ENCODE measurements at regions not wholly inside any gene's neighbourhood (a gene's known extent, or its start where the extent isn't known, plus 50 kb on each side); places are given as distances from the start of the nearest gene placed in this dataset.

GRCh38 chr2:104125096-104125495 lies 728.8 kb upstream of the POU3F3 start:
- H3K4me3 ChIP-seq (ENCODE audit: low read depth, low read length), result no peak overlapping the region

GRCh38 chr2:104127049-104127770 lies 726.7 kb upstream of the POU3F3 start:
- no peak overlapping the region for H3K4me3 ChIP-seq (ENCODE audit: low read depth, low read length)

DNA sequence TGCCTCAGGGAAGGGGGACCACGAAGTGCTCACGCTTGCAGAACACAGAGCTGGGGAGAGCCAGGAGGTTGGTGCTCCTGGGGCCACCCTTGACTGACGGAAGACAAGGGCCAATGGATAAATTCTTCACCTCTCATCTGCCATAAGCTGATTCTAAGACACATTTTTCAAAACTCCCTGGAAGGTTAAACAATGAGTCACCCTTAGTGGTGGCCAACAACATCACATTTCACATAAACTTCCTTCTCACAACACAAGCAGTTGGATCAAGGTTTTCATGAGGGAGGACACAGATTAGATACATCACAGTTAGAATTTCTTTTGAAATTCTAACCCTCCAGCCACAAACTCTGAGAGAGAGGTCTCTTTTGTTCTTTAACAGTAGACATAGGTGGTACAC lies 713.6 kb upstream of the POU3F3 start:
- H3K4me3 ChIP-seq (ENCODE audit: low read depth, low read length), result no peak overlapping the region

DNA sequence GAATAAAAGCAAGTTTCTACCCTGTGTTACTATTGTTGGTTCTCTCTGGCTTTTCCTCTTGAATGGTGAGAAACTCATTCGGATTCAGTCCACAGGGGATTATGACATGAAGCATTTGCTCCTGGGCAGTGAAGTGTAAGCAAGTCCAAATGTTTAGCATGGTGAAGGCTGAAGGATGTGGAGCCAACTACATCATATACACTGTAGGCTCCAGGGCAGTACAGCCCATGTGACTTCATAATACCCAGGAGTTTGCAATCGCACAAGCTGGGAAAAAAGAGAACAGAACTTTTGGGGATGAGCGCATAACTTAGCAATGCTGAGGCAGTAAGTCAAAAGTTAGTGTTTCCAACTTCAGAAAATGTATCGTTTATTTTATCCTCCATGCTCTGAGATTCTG lies 695.7 kb upstream of the POU3F3 start:
- no peak overlapping the region for H3K4me3 ChIP-seq (ENCODE audit: low read depth, low read length)

GRCh38 chr2:104163611-104164130 lies 690.2 kb upstream of the POU3F3 start:
- H3K4me3 ChIP-seq (ENCODE audit: low read depth, low read length), result no peak overlapping the region

DNA sequence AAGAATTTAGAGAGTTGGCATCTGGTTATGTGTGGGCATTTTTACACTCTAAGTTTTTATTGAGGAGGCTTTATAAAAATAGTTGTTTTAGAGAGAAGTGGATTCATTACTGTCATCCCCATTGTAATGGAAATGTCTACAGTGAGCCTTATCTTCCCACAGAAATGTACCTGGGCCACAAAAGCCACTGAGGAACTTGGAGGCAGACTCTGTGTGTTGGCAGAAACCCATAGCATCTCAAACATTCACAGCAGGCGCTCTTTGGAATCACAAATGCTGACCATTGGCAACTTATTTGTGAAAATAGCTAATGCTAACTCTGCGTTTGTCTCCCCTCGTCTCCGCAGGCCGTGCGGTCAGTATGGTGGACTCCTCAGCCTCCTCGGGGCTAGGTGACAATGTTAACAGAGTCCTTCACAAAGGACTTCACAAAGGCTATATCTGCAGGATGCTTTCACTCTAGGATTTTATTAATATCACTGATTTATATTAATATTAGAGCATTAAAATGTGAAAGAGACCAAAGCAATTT lies 689.1 kb upstream of the POU3F3 start:
- no peak overlapping the region for H3K4me3 ChIP-seq (ENCODE audit: low read depth, low read length)

GRCh38 chr2:104177179-104177578 lies 676.7 kb upstream of the POU3F3 start:
- no peak overlapping the region for H3K4me3 ChIP-seq (ENCODE audit: low read depth, low read length)

DNA sequence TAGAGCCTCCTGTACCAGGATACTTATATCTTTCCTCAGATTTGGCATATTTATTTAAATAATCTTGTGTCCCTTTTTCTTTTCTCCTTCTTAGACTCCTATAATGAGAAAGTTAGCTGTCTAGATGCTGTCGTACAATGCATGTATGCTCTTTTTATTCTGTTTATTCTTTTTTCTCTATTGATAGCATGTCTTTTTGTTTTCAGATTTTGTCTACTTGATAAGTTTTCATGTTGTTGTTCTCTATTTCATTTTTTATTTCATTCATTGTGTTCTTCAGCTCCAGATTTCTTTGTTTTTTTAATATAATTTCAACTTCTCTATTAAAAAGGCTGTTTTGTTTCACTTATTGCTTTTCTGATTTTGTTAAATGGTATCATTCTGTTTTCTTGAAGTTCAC lies 674.3 kb upstream of the POU3F3 start:
- H3K4me3 ChIP-seq (ENCODE audit: low read depth, low read length), result no peak overlapping the region

GRCh38 chr2:104200533-104201168 lies 653.3 kb upstream of the POU3F3 start:
- H3K4me3 ChIP-seq (ENCODE audit: low read depth, low read length), result no peak overlapping the region

GRCh38 chr2:104213758-104214157 lies 640.2 kb upstream of the POU3F3 start:
- H3K4me3 ChIP-seq (ENCODE audit: low read depth, low read length), result no peak overlapping the region

GRCh38 chr2:104215269-104216161 lies 638.4 kb upstream of the POU3F3 start:
- no peak overlapping the region for H3K4me3 ChIP-seq (ENCODE audit: low read depth, low read length)

GRCh38 chr2:104233591-104233990 lies 620.3 kb upstream of the POU3F3 start:
- H3K4me3 ChIP-seq (ENCODE audit: low read depth, low read length), result no peak overlapping the region

GRCh38 chr2:104236491-104236890 lies 617.4 kb upstream of the POU3F3 start:
- H3K4me3 ChIP-seq (ENCODE audit: low read depth, low read length), result no peak overlapping the region

DNA sequence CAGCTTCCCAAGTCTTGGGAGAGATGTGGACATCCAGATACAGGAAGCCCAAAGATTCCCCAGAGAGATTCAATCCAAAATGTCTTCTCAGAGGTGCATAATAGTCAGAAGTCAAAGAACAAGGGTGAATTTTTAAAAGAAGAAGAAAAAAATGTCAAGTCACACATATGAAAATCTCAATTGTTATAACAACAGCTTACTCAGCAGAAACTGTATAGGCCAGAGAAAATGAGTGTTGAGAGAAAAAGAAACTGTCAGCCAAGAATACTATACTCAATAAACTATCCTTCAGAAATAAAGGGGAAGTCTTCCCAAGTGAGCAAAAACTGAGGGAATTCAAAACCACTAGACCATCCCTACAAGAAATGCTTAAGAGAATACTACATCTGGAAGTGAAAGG lies 612.9 kb upstream of the POU3F3 start:
- H3K4me3 ChIP-seq (ENCODE audit: low read depth, low read length), result no peak overlapping the region

DNA sequence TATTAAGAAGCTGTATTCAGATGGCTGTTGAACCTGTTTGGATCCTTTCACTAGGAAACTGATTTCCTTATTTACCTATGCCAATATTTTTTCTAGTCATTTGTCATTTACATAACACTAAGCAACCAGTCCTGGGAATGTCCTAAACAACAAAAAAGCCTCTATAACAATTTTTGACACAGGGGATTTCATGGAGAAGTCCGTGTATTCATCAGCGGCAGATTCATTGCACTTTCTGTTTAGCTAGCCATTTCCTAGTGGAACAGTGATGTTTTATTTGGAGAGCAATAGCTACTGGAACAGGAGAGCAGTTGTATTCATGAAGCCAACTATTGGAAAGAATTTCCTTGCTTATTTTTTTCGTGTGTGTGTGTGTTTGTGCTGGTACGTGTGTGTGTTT lies 604.3 kb upstream of the POU3F3 start:
- no peak overlapping the region for H3K4me3 ChIP-seq (ENCODE audit: low read depth, low read length)

- H3K4me3 ChIP-seq (ENCODE audit: low read depth, low read length), result no peak overlapping the region
Measured at GRCh38 chr2:104250635-104251034, 603.3 kb upstream of the POU3F3 start.

- no peak overlapping the region for H3K4me3 ChIP-seq (ENCODE audit: low read depth, low read length)
Measured at GRCh38 chr2:104254017-104254416, 599.9 kb upstream of the POU3F3 start.

- no peak overlapping the region for H3K4me3 ChIP-seq (ENCODE audit: low read depth, low read length)
Measured at GRCh38 chr2:104262714-104263113, 591.2 kb upstream of the POU3F3 start.

- H3K4me3 ChIP-seq (ENCODE audit: low read depth, low read length), result no peak overlapping the region
Measured at GRCh38 chr2:104279646-104280045, 574.3 kb upstream of the POU3F3 start.

DNA sequence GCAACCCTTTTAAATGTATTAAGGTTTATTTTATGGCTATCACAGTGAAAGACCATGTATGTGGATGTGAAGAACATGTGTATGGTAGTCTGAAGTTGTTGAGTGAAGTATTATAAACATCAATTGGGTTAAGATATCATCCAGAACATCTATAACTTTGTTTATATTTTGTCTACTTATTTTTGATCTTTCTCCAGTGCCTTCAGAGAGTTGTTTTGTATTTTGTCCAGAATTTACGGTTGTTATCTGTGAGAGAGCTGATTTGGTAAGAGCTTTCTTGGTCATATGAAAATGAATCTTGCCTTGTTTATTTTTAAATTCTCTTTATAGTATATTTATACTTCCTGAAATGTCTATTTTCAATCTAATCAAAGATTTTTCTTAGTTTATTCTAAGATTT lies 573.7 kb upstream of the POU3F3 start:
- H3K4me3 ChIP-seq (ENCODE audit: low read depth, low read length), result no peak overlapping the region

GRCh38 chr2:104286841-104287240 lies 567.1 kb upstream of the POU3F3 start:
- H3K4me3 ChIP-seq (ENCODE audit: low read depth, low read length), result no peak overlapping the region

Measured in iPS-11a (cell line).